WTC11 (cell line): ENCODE measurements at regions not wholly inside any gene's neighbourhood (a gene's known extent, or its start where the extent isn't known, plus 50 kb on each side); places are given as distances from the start of the nearest gene placed in this dataset.

Experiments used
- ATAC-seq: fragments of 200-7000 bp; cut with Tn5 transposase; 2 replicates; pipeline ENCODE4 v1.10.0; 2021; ENCODE audit warnings: mild to moderate bottlenecking, moderate library complexity
- CTCF ChIA-PET: fragments of 300-600 bp; sonication (Branson Sonifier 250); formaldehyde crosslinking; loops from one replicate; lab custom pipeline; 2021; ENCODE audit warnings: antibody characterized with exemption; lab: Charles Lee
- POLR2A ChIA-PET: fragments of 350-600 bp; sonication (Branson Sonifier 250); formaldehyde crosslinking; loops from one replicate; lab custom pipeline; 2021; ENCODE audit warnings: antibody characterized with exemption; lab: Charles Lee
- DNase-seq: peaks from one replicate; pipeline ENCODE4 v3.0.0; 2021; ENCODE audit warnings: low spot score
- H3K27ac Mint-ChIP-seq: 2 replicates; pipeline ENCODE4 v1.8.0; 2021; ENCODE audit warnings: mixed read lengths
- H3K27me3 Mint-ChIP-seq: 2 replicates; pipeline ENCODE4 v1.8.0; 2021; ENCODE audit warnings: low read depth, mild to moderate bottlenecking, moderate library complexity, mixed read lengths
- H3K36me3 Mint-ChIP-seq: 2 replicates; pipeline ENCODE4 v1.8.0; 2021; ENCODE audit warnings: mixed read lengths
- H3K4me1 Mint-ChIP-seq: 2 replicates; pipeline ENCODE4 v1.8.0; 2022; ENCODE audit warnings: mixed read lengths
- H3K4me3 Mint-ChIP-seq: 2 replicates; pipeline ENCODE4 v1.8.0; 2021; ENCODE audit warnings: mild to moderate bottlenecking, moderate library complexity, mixed read lengths
- H3K9me3 Mint-ChIP-seq: 2 replicates; pipeline ENCODE4 v1.8.0; 2021; ENCODE audit warnings: mixed read lengths
- CBFB ChIP-seq: sonication (generic); formaldehyde crosslinking; IDR thresholded peaks from 2 replicates; pipeline ENCODE4 v1.8.1; 2022; ENCODE audit warnings: mild to moderate bottlenecking, low read depth, missing genetic modification reagents
- ELF4 ChIP-seq: sonication (generic); formaldehyde crosslinking; IDR thresholded peaks from 2 replicates; pipeline ENCODE4 v1.8.1; 2022; ENCODE audit warnings: low read depth, mild to moderate bottlenecking, moderate library complexity, missing genetic modification reagents
- EMX1 ChIP-seq: fragments of 250-450 bp; sonication (Bioruptor Pico); IDR thresholded peaks from 2 replicates; pipeline ENCODE4 v1.8.0; 2021; ENCODE audit warnings: mild to moderate bottlenecking
- FOXP1 ChIP-seq: sonication (generic); formaldehyde crosslinking; IDR thresholded peaks from 2 replicates; pipeline ENCODE4 v1.8.0; 2022; ENCODE audit warnings: missing genetic modification reagents, mild to moderate bottlenecking, moderate library complexity, borderline replicate concordance
- GRHL2 ChIP-seq: fragments of 250-450 bp; sonication (Bioruptor Pico); IDR thresholded peaks from 2 replicates; pipeline ENCODE4 v1.8.0; 2022; ENCODE audit warnings: mild to moderate bottlenecking, moderate library complexity; ENCODE audit not compliant: insufficient replicate concordance, severe bottlenecking
- NFYB ChIP-seq: sonication (generic); formaldehyde crosslinking; conservative IDR thresholded peaks from 2 replicates; pipeline ENCODE4 v1.8.0; 2022; ENCODE audit warnings: low read depth, missing genetic modification reagents
- RORB ChIP-seq: fragments of 250-450 bp; sonication (Bioruptor Pico); IDR thresholded peaks from 2 replicates; pipeline ENCODE4 v1.9.0; 2021; ENCODE audit warnings: mild to moderate bottlenecking
- SOX15 ChIP-seq: fragments of 250-450 bp; sonication (Bioruptor Pico); IDR thresholded peaks from 2 replicates; pipeline ENCODE4 v1.9.0; 2021; ENCODE audit warnings: mild to moderate bottlenecking
- TCF7 ChIP-seq: sonication (generic); formaldehyde crosslinking; IDR thresholded peaks from 2 replicates; pipeline ENCODE4 v1.8.0; 2022; ENCODE audit warnings: mild to moderate bottlenecking, low read depth, missing genetic modification reagents, moderate library complexity
- ZNF219 ChIP-seq: sonication (generic); formaldehyde crosslinking; IDR thresholded peaks from 2 replicates; pipeline ENCODE4 v1.8.0; 2023; ENCODE audit warnings: missing genetic modification reagents, mild to moderate bottlenecking, borderline replicate concordance
- ZNF232 ChIP-seq: sonication (generic); formaldehyde crosslinking; IDR thresholded peaks from 2 replicates; pipeline ENCODE4 v1.8.0; 2022; ENCODE audit warnings: mild to moderate bottlenecking, missing genetic modification reagents
- ZNF263 ChIP-seq: sonication (generic); formaldehyde crosslinking; IDR thresholded peaks from 2 replicates; pipeline ENCODE4 v1.8.1; 2022; ENCODE audit warnings: low read depth, mild to moderate bottlenecking, moderate library complexity, missing genetic modification reagents
- ZNF423 ChIP-seq: fragments of 250-450 bp; sonication (Bioruptor Pico); IDR thresholded peaks from 2 replicates; pipeline ENCODE4 v2.1.2; 2022; ENCODE audit warnings: mild to moderate bottlenecking, moderate library complexity
- TF ChIP-seq, protein P1 (sequence below): fragments of 250-450 bp; sonication (Bioruptor Pico); IDR thresholded peaks from 2 replicates; pipeline ENCODE4 v2.1.2; 2022; ENCODE audit warnings: mild to moderate bottlenecking, moderate library complexity
- TF ChIP-seq, protein P2 (sequence below): sonication (generic); formaldehyde crosslinking; IDR thresholded peaks from 2 replicates; pipeline ENCODE4 v1.8.0; 2022; ENCODE audit warnings: missing genetic modification reagents
- TF ChIP-seq, protein P3 (sequence below): fragments of 250-450 bp; sonication (Bioruptor Pico); IDR thresholded peaks from 2 replicates; pipeline ENCODE4 v1.9.0; 2021; ENCODE audit warnings: moderate library complexity, mild to moderate bottlenecking, inconsistent platforms, borderline replicate concordance
- TF ChIP-seq, protein P4 (sequence below): sonication (generic); formaldehyde crosslinking; IDR thresholded peaks from 2 replicates; pipeline ENCODE4 v1.8.1; 2022; ENCODE audit warnings: mild to moderate bottlenecking, missing genetic modification reagents, moderate library complexity, borderline replicate concordance
- TF ChIP-seq, protein P5 (sequence below): sonication (generic); formaldehyde crosslinking; IDR thresholded peaks from 2 replicates; pipeline ENCODE4 v1.8.1; 2023; ENCODE audit warnings: mild to moderate bottlenecking, missing genetic modification reagents, borderline replicate concordance
- TF ChIP-seq, protein P6 (sequence below): sonication (generic); formaldehyde crosslinking; conservative IDR thresholded peaks from 2 replicates; pipeline ENCODE4 v1.8.1; 2023; ENCODE audit warnings: mild to moderate bottlenecking, low read depth, missing genetic modification reagents, moderate library complexity

DNA sequence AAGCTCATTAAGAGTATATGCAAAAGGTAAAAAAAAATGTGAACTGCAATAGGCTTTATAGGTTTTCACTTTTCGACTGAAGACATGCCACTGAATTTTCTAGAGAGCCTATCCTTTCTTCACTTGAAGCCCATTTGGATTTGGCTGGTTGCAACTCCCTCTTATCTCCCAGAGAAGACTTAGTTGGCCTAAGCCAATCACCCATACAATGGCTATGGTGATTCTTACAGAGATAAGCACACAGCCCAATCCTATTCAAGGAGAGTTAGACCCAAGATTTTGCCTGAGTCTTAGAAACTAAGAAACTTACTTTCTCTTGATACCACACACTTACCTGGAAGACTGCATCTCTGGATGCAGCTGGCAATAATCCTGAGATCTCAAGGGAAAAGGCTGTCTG, 167.3 kb upstream of the PTCHD4 start:
- POLR2A ChIA-PET = no interaction called here
- CTCF ChIA-PET = no interaction called here
- ATAC-seq = no peak; the same call in 1 of the 2 replicates

DNA sequence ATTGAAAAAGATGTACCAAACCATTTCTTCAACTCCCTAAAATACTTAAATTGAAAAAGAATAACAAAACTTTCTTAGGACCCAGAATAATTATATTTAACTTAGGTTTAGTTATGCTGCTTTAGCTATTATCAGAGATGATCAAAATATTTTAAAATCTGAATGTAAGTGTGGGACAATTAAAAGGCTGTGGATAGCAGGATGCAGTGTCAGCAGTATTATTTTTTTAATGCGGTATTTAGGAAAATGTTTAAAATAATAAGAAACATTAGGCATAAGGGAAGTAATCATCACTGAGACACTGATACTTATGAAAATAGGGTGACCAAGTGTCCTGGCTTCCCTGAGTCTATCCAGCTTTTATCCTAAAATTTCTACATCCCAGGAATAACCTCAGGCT, 161.5 kb upstream of the PTCHD4 start:
- H3K27ac Mint-ChIP-seq = no peak overlapping the region
- H3K27me3 Mint-ChIP-seq = no peaks in the 10 kb centered on the region
- TF ChIP-seq ZNF423 (CRISPR knock-in tag) = no peak
- TF ChIP-seq, protein P1, sequence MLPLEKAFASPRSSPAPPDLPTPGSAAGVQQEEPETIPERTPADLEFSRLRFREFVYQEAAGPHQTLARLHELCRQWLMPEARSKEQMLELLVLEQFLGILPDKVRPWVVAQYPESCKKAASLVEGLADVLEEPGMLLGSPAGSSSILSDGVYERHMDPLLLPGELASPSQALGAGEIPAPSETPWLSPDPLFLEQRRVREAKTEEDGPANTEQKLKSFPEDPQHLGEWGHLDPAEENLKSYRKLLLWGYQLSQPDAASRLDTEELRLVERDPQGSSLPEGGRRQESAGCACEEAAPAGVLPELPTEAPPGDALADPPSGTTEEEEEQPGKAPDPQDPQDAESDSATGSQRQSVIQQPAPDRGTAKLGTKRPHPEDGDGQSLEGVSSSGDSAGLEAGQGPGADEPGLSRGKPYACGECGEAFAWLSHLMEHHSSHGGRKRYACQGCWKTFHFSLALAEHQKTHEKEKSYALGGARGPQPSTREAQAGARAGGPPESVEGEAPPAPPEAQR (CRISPR knock-in tag) = no peak
- ATAC-seq (no peak), DNase-seq (no peak)
- H3K36me3 Mint-ChIP-seq = peaks cover 7% of the 10 kb centered on the region
- ChIA-PET CTCF (no interaction called here), POLR2A (no interaction called here)
- H3K4me3 Mint-ChIP-seq = no peak overlapping the region
- peaks cover 27% of the 10 kb centered on the region for H3K9me3 Mint-ChIP-seq
- no peaks in the 10 kb centered on the region for H3K4me1 Mint-ChIP-seq

More for the DNA sequence above, 167.3 kb upstream of the PTCHD4 start:
- DNase-seq = no peak
- Mint-ChIP-seq H3K4me3 (no peak overlapping the region), H3K27ac (no peak overlapping the region), H3K9me3 (no peaks in the 10 kb centered on the region), H3K36me3 (no peaks in the 10 kb centered on the region), H3K27me3 (peaks cover 7% of the 10 kb centered on the region; the same call in 1 of the 2 replicates), H3K4me1 (peaks cover 27% of the 10 kb centered on the region)
- TF ChIP-seq TCF7 (CRISPR knock-in tag) (no peak), GRHL2 (CRISPR knock-in tag) (no peak), CBFB (CRISPR knock-in tag) (no peak), FOXP1 (CRISPR knock-in tag) (no peak), NFYB (no peak), RORB (CRISPR knock-in tag) (no peak), ZNF219 (no peak)
- TF ChIP-seq, protein P2, sequence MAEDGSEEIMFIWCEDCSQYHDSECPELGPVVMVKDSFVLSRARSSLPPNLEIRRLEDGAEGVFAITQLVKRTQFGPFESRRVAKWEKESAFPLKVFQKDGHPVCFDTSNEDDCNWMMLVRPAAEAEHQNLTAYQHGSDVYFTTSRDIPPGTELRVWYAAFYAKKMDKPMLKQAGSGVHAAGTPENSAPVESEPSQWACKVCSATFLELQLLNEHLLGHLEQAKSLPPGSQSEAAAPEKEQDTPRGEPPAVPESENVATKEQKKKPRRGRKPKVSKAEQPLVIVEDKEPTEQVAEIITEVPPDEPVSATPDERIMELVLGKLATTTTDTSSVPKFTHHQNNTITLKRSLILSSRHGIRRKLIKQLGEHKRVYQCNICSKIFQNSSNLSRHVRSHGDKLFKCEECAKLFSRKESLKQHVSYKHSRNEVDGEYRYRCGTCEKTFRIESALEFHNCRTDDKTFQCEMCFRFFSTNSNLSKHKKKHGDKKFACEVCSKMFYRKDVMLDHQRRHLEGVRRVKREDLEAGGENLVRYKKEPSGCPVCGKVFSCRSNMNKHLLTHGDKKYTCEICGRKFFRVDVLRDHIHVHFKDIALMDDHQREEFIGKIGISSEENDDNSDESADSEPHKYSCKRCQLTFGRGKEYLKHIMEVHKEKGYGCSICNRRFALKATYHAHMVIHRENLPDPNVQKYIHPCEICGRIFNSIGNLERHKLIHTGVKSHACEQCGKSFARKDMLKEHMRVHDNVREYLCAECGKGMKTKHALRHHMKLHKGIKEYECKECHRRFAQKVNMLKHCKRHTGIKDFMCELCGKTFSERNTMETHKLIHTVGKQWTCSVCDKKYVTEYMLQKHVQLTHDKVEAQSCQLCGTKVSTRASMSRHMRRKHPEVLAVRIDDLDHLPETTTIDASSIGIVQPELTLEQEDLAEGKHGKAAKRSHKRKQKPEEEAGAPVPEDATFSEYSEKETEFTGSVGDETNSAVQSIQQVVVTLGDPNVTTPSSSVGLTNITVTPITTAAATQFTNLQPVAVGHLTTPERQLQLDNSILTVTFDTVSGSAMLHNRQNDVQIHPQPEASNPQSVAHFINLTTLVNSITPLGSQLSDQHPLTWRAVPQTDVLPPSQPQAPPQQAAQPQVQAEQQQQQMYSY (CRISPR knock-in tag) = no peak
- TF ChIP-seq, protein P3, sequence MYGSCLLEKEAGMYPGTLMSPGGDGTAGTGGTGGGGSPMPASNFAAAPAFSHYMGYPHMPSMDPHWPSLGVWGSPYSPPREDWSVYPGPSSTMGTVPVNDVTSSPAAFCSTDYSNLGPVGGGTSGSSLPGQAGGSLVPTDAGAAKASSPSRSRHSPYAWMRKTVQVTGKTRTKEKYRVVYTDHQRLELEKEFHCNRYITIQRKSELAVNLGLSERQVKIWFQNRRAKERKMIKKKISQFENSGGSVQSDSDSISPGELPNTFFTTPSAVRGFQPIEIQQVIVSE (CRISPR knock-in tag) = no peak

DNA sequence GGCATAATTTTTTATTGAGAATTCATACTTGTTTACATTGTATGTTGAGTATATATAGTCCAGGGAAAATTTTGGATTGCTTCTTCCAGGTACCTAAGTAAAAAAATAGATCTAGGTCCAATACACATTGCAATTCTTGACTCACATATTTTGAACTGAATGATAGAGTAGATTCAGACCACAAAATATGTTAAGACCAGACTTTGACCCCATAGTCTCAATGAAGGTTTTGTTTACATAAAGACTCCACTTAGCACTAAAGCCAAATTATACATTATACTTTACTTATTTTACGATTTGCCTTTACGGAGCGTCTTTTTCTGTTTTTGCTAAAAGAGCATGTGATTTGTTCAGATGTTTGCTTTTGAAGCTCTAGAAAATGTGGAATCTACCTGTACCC, 144.1 kb upstream of the PTCHD4 start:
- Mint-ChIP-seq H3K27me3 (no peaks in the 10 kb centered on the region), H3K9me3 (no peaks in the 10 kb centered on the region), H3K27ac (no peak overlapping the region), H3K4me1 (peaks cover 10% of the 10 kb centered on the region), H3K36me3 (no peaks in the 10 kb centered on the region), H3K4me3 (no peak overlapping the region)
- POLR2A ChIA-PET = no interaction called here
- ATAC-seq (no peak), DNase-seq (no peak)
- CTCF ChIA-PET = no interaction called here
- no peak for TF ChIP-seq ZNF232
- TF ChIP-seq, protein P4, sequence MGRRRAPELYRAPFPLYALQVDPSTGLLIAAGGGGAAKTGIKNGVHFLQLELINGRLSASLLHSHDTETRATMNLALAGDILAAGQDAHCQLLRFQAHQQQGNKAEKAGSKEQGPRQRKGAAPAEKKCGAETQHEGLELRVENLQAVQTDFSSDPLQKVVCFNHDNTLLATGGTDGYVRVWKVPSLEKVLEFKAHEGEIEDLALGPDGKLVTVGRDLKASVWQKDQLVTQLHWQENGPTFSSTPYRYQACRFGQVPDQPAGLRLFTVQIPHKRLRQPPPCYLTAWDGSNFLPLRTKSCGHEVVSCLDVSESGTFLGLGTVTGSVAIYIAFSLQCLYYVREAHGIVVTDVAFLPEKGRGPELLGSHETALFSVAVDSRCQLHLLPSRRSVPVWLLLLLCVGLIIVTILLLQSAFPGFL (CRISPR knock-in tag) = no peak
- TF ChIP-seq ZNF263 (CRISPR knock-in tag) = no peak
- TF ChIP-seq EMX1 (CRISPR knock-in tag) = no peak
- TF ChIP-seq, protein P5, sequence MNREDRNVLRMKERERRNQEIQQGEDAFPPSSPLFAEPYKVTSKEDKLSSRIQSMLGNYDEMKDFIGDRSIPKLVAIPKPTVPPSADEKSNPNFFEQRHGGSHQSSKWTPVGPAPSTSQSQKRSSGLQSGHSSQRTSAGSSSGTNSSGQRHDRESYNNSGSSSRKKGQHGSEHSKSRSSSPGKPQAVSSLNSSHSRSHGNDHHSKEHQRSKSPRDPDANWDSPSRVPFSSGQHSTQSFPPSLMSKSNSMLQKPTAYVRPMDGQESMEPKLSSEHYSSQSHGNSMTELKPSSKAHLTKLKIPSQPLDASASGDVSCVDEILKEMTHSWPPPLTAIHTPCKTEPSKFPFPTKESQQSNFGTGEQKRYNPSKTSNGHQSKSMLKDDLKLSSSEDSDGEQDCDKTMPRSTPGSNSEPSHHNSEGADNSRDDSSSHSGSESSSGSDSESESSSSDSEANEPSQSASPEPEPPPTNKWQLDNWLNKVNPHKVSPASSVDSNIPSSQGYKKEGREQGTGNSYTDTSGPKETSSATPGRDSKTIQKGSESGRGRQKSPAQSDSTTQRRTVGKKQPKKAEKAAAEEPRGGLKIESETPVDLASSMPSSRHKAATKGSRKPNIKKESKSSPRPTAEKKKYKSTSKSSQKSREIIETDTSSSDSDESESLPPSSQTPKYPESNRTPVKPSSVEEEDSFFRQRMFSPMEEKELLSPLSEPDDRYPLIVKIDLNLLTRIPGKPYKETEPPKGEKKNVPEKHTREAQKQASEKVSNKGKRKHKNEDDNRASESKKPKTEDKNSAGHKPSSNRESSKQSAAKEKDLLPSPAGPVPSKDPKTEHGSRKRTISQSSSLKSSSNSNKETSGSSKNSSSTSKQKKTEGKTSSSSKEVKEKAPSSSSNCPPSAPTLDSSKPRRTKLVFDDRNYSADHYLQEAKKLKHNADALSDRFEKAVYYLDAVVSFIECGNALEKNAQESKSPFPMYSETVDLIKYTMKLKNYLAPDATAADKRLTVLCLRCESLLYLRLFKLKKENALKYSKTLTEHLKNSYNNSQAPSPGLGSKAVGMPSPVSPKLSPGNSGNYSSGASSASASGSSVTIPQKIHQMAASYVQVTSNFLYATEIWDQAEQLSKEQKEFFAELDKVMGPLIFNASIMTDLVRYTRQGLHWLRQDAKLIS (CRISPR knock-in tag) = no peak
- TF ChIP-seq, protein P6, sequence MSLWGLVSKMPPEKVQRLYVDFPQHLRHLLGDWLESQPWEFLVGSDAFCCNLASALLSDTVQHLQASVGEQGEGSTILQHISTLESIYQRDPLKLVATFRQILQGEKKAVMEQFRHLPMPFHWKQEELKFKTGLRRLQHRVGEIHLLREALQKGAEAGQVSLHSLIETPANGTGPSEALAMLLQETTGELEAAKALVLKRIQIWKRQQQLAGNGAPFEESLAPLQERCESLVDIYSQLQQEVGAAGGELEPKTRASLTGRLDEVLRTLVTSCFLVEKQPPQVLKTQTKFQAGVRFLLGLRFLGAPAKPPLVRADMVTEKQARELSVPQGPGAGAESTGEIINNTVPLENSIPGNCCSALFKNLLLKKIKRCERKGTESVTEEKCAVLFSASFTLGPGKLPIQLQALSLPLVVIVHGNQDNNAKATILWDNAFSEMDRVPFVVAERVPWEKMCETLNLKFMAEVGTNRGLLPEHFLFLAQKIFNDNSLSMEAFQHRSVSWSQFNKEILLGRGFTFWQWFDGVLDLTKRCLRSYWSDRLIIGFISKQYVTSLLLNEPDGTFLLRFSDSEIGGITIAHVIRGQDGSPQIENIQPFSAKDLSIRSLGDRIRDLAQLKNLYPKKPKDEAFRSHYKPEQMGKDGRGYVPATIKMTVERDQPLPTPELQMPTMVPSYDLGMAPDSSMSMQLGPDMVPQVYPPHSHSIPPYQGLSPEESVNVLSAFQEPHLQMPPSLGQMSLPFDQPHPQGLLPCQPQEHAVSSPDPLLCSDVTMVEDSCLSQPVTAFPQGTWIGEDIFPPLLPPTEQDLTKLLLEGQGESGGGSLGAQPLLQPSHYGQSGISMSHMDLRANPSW (CRISPR knock-in tag) = no peak
- TF ChIP-seq SOX15 (CRISPR knock-in tag) = no peak
- no peak for TF ChIP-seq ELF4 (CRISPR knock-in tag)
